ENCODE measurements at regions not wholly inside any gene's neighbourhood (a gene's known extent, or its start where the extent isn't known, plus 50 kb on each side); places are given as distances from the start of the nearest gene placed in this dataset.

DNA sequence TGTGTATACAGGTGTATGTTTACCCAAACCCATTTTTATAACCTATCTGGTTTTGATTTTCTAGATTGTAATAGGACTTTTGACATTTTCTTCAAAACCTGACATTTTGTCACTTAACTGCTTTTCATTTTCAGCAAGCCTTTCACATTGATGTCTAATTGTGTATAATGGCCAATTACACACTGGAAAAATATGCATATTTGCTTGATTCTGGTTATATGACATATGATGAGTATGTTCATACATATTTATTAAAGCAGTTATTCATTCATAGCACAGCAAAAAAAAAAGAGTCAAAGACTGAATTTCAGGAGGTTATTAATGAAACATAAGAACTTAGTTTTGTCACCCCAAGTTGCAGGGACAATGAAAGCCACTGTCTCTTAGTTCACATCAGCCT lies 307.7 kb upstream of the TNP1 start:
- no peak for TF ChIP-seq CTCF (IDR thresholded peaks at IDR 0.05; ENCODE audit: low read depth, low read length)
- Histone ChIP-seq H3K27me3 (no peaks in the 10 kb centered on the region), H3K36me3 (no peaks in the 10 kb centered on the region), H3K4me3 (no peak overlapping the region), H3K4me1 (ENCODE audit: low read depth) (no peaks in the 10 kb centered on the region), H3K9me3 (ENCODE audit: low read depth) (no peaks in the 10 kb centered on the region), H3K27ac (no peak overlapping the region)
- no peak for DNase-seq (ENCODE audit: low read depth in 1 of 2, low spot score in 1 of 2)

DNA sequence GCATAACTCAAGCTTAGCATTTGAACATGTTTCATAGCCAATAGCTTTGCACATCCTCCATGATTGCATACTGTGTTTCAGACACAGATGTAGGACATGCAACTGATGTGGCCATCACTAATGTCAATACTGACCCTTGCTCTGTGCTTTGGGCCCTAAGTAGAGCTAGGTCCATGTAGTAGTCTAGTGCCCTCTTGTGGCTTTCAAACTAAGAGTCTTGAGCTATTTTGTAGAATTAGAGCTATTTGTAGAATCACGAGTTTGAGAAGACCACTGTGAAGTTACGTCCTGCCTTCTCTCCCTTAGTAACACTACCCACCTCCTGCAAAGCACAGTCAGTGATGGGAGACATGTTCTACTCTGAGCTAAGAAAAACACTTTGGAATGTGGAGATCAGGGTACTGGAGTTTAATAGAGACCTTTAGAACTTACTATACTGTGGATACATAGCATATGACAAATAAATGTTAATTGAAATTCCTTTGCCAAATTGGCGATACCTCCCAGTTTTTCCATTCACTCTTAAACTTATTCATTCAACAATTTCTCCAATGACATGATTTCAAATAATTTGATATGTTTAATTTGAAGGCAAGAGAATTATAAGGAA lies 306.5 kb upstream of the TNP1 start:
- TF ChIP-seq CTCF (IDR thresholded peaks at IDR 0.05; ENCODE audit: low read depth, low read length), result peak; percentile 64
- no peaks in the 10 kb centered on the region for H3K4me1 ChIP-seq (ENCODE audit: low read depth)
- no peaks in the 10 kb centered on the region for H3K36me3 ChIP-seq
- DNase-seq (ENCODE audit: low read depth in 1 of 2, low spot score in 1 of 2), result peak; percentile 70 to 80
- H3K27ac ChIP-seq, result no peak overlapping the region
- H3K9me3 ChIP-seq (ENCODE audit: low read depth), result no peaks in the 10 kb centered on the region
- no peaks in the 10 kb centered on the region for H3K27me3 ChIP-seq
- no peak overlapping the region for H3K4me3 ChIP-seq

GRCh38 chr2:217165547-217165946 lies 305.7 kb upstream of the TNP1 start:
- H3K27me3 ChIP-seq, result no peaks in the 10 kb centered on the region
- DNase-seq (ENCODE audit: low read depth in 1 of 2, low spot score in 1 of 2), result no peak

DNA sequence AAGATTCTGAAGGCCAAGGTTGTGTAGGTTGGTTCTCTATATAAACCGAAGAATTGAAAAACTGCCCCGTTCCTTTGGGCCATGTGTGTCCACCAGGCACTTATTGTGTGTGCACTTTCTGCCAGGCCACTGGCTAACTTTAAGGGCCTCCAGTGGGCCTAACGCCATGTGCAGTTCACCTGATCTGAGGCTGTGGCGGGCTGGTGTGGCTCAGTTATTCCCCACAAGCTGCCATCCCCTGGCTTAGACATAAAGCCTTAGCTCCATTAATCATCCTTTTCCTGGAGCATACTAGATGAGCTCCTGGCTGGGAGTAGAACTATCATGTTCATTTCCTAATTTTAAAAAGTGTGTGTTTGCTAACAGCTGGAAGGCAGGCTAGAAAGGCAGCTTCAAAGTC lies 304.1 kb upstream of the TNP1 start:
- no peak for TF ChIP-seq CTCF (IDR thresholded peaks at IDR 0.05; ENCODE audit: low read depth, low read length)
- H3K9me3 ChIP-seq (ENCODE audit: low read depth), result no peaks in the 10 kb centered on the region
- no peak overlapping the region for H3K27ac ChIP-seq
- H3K4me1 ChIP-seq (ENCODE audit: low read depth), result no peaks in the 10 kb centered on the region
- no peaks in the 10 kb centered on the region for H3K27me3 ChIP-seq
- DNase-seq (ENCODE audit: low read depth in 1 of 2, low spot score in 1 of 2), result no peak
- H3K4me3 ChIP-seq, result no peak overlapping the region
- H3K36me3 ChIP-seq, result no peaks in the 10 kb centered on the region

More at GRCh38 chr2:217165547-217165946, 305.7 kb upstream of the TNP1 start:
- Histone ChIP-seq H3K4me3 (no peak overlapping the region), H3K9me3 (ENCODE audit: low read depth) (no peaks in the 10 kb centered on the region), H3K27ac (no peak overlapping the region), H3K36me3 (no peaks in the 10 kb centered on the region), H3K4me1 (ENCODE audit: low read depth) (no peaks in the 10 kb centered on the region)
- no peak for TF ChIP-seq CTCF (IDR thresholded peaks at IDR 0.05; ENCODE audit: low read depth, low read length)

- Histone ChIP-seq H3K27me3 (peaks cover 3% of the 10 kb centered on the region), H3K27ac (no peak overlapping the region), H3K4me1 (ENCODE audit: low read depth) (no peaks in the 10 kb centered on the region), H3K36me3 (no peaks in the 10 kb centered on the region), H3K4me3 (no peak overlapping the region), H3K9me3 (ENCODE audit: low read depth) (no peaks in the 10 kb centered on the region)
- peak in 1 of 2 donors; percentile 90 for DNase-seq (ENCODE audit: low read depth in 1 of 2, low spot score in 1 of 2)
- TF ChIP-seq CTCF (IDR thresholded peaks at IDR 0.05; ENCODE audit: low read depth, low read length), result no peak
These were observed 302.7 kb upstream of the TNP1 start for GRCh38 chr2:217162533-217162932.
